Stimulated activated CD4-positive, alpha-beta T cell treated with anti-CD3 and anti-CD28 coated beads, TNF-alpha, amount 100 ng/mL, for 4 hours (primary cell): ENCODE measurements at regions not wholly inside any gene's neighbourhood (a gene's known extent, or its start where the extent isn't known, plus 50 kb on each side); places are given as distances from the start of the nearest gene placed in this dataset.

ENCODE experiments used
- DNase-seq, 3 experiments: peaks; one replicate each; pipeline ENCODE4 v3.0.0-alpha.2; 2020; ENCODE audit warnings: low read depth in 3 of 3

DNA sequence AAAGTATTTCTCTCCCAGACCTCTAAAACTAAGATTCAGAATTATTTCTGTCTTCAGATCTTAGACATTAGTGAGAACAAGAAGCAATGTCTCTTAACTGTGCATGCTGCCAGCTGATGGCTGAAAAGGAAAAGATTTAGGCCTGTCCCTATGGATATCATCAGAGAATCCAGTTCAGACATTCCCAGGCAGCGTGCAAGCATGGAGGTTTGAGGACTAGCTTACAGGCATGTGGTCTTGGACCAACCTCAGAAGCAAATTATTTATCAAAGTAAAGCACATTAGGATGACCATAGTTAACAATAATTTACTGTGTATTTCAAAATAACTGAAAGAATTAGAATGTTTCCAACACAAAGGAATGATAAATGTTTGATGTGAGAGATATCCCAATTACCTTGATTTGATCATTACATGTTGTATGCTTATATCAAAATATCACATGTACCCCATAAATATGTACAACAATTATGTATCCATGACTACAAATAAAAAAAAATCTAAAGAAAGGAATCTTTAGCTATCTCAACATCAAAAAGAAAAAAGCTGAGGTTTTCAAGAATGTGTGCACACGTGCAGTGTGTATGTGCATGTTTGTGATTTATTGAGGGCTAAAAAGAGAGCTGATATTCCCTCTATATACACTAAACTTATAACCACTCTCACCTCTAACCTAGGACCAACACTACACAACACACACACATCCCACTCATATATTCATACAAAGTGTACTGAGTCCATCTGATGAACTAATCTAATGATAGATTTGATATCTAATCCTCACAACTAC lies 108.9 kb upstream of the THBS1 start:
- DNase-seq: no peak

DNA sequence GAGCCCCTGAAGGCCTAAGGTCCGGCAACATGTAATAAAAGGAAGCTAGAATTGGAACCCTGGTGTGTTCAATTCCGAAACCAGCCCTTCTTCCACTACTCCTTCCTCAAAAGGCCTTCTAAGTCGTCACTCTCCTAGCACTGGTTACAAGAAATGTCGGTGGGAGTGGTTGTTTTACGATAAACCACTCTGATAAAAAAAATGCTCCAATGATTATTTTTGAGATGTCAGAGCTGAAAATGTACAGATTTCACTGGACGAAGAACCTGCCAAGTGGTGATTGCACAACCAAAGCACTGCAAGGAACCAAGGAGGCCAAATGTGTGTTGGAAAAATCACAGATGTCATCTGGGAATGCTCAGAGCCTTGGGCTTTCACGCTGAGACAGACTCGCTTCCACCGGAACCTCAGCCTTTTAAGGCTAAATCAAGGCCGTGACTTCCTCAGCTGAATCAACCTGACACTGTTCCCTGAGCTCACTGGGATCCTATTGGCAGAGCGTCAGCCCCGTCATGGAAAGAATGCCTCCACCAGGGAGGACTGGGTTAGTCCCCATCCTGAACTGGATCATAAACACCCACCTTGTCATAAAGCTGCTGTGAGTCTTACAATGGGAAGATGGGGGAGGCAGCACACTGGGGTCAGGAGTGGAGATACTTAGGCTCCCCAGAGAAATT lies 108.1 kb upstream of the THBS1 start:
- DNase-seq: no peak

DNA sequence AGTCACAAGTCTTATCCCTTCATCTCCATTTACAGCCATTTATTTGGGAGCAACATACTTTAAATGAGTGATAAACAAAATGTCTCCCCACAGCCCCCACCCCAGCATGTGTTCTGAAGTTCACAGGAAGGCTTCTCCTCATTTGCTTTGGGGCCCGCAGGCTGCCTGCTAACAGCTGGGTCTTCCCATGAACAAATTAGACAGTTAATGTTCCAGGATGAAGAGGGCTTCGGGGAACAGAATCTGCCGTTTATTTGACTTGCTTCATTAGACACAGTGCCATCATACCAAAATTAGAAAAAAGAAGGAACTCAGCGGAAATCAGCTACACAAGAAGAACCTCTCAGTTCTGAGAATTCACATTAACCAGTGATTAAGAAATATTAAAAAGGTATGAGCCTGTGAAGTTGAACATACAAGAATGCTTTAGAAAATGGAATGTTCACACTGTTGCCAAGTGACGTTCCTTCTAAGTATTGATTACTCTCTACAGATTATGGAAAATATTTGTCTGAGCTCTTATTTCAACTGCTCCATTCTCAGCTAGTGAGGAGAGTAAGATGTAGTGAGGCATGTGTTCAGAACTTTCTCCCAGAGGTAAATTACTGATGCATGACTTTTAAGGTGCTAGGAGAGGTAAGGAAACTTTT lies 107.5 kb upstream of the THBS1 start:
- no peak for DNase-seq

DNA sequence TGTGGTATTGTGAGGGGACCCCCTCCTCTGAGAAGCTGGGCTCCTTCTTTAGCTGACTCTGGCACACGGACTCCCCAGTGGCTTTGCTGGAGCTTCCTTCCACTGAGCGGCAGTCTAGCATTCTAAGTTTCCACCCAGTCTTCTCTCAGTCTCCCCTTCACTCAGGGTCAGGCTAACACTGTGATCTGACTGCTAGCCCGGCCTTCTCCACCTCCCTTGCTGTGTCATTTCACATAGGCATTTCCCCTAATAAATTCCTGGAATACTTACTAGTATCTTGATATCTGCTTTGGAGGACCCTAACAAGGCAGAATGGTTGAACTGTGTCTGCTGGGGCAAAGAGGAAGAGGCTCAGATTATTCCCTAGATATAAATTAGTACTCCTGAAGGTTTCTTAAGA lies 106.2 kb upstream of the THBS1 start:
- no peak for DNase-seq

DNA sequence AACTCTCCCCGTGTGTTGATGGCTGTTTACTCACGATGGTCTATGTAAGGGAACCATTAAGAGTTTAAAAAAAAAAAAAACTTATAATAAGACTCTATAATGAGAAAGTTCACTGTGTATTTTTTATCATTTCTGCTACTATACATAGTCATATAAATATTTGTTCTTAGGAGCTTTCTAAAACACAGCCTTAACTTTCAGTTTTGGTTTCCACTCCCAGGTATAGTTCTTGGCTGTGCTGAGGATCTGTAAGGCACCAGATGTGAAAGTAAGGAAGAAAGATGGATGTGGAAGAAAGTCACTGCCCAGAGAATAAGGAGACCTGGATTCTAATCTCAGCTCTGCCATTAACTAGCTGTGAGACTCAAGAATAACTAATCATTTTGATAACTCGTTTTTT lies 101.9 kb upstream of the THBS1 start:
- no peak for DNase-seq

DNA sequence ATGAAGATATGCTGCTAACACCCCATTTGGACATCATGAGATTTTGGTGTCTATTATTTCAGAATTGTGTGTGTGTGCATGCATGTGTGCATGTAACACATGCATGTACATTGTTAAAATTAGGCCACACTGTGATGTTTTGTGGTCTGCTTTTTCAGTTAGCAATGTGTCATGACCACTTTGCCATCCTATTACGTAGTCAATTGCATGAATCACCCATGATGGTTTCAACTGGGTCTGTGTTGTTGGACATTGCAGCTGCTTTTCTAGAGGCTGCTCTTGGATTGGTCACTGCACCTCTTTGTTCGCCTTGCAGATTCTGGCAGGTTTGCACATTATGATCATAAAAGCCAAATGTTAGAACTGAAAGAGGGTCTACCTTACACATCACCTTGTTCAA lies 101.0 kb upstream of the THBS1 start:
- no peak for DNase-seq

DNA sequence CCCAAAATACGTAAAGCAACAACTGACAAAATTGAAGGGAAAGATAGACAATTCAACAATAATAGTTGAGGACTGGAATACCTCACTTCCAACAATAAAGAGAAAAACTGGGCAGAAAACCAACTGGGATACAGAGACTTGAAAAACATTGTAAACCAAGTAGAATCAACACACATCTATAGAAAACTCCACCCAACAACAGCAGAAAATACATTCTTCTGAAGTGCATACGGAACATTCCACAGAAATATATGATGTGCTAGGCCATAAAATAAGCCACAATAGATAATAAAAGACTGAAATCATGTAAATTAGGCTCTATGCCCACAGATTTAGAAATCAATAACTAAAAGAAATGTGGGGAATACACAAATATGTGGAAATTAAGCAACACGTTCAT lies 98.4 kb upstream of the THBS1 start:
- no peak for DNase-seq

DNA sequence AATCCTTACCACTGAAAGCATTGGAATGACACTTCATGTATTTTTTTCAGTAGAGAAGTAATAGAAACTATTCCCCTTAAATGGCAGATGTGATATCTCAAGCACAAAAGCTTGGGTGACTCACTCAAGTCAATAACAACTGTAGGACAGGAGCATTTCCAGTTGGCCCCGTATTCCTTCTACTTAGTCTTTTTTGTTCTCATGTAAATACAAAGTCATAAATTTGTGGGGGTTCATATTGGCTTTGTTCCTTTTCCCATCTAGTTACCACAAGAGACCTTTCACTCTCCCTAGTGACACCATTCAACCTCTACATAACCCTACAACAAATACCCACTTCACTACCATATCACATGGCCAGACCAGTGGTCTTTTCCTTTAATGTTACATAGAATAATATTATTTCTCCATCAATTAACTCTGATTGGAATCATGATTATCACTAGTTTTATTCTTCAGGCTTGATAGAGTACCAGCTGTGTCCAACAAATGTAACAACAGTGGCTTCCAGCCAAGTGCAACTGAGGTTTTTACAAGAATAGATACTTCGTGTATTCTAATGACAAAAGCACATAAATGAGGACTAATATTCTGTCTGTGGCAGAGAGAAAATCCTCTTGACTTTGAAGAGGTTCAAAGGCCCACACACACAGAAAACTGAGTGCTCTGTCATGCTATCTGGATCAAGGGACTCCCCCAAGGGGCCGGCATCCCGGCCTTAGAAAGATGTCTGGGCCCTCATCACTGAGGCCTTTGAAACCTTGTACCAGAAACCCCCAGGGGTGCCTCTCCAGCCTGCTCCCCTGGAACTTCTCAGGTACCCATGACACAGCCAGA lies 94.0 kb upstream of the THBS1 start:
- DNase-seq: no peak

DNA sequence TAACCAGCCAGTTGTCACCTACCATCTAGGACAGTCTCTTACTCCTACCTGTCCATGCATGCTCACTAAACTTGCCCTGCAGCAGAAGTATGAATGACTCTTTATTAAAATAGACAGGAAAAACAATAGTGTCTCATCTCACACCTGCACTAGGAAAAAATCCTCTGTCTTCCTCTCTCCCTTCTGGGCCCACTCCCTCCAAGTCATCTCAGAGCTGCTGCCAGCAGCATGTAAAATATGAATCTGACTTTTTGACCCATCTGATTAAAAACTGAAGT lies 93.5 kb upstream of the THBS1 start:
- no peak for DNase-seq

DNA sequence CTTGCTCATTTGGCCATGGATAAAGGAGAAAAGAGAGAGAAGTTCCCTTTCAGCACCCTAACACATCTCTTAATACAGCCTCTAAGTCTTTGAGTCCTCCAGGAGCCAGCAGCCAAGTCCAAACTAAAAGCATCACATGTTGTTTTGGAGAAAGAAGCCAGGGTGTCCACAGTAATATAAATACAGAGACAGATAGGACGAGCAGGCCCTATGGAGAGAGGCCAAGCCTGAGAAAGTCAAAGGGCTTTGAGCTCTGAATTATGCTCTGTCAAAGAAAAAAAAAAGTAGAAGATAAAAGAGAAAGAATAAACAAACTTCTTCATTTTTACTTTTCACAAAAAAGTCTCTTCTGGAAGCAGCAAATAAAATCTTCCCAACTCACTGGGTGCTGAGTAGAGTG lies 92.4 kb upstream of the THBS1 start:
- DNase-seq: no peak

DNA sequence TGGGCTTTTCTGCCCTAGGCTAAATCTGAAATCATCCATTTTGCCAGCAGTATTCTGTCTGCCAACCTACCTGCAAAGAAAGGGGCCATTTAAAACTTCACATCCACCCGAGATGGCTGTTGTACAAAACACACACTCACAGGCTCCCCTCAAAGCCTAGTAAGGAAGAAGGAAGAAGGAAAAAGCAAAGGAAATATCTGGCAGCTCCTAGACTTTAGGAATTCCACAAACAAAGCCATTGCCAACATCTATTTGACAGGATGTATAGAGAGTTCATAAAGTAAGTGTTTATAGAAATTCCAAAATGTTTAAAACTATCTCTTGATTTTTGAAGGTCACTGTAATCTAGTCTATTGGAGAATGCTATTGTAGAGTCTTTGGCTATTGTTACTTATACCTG lies 91.9 kb upstream of the THBS1 start:
- DNase-seq: no peak

DNA sequence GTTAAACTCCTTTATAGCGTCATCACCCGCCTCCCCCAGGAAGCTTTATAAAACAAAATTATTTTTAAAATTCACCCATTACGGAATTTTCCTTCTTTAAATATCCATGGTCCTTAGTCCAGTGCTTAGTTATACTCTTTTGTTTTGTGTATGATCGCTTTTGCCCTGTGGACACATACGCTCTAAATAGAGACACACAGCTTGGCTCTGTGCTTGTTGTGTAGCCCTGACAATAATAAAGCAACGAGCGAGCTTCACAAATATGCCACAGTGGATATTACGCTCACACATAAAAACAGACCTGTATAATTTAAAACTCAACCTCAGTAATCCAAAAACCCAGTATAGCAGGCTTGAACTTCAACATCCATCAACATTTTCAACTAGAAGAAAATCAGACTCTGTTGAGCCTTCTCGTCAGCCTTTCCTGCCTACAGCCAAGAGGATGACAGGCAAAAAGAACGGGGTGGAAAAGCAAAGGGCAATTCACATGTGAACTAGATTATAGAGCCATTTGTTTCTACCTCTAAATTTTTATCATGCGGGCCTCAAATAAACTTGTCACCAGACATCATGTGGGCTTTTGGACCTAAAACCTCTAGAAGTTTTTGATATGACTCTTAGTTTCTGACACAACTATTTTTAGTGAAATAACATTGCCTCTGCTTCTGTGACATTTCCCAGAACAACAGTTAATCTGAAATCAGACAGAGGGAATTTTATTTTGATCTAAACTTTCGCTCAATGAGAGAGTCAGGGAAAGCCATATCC lies 89.6 kb upstream of the THBS1 start:
- DNase-seq: no peak

DNA sequence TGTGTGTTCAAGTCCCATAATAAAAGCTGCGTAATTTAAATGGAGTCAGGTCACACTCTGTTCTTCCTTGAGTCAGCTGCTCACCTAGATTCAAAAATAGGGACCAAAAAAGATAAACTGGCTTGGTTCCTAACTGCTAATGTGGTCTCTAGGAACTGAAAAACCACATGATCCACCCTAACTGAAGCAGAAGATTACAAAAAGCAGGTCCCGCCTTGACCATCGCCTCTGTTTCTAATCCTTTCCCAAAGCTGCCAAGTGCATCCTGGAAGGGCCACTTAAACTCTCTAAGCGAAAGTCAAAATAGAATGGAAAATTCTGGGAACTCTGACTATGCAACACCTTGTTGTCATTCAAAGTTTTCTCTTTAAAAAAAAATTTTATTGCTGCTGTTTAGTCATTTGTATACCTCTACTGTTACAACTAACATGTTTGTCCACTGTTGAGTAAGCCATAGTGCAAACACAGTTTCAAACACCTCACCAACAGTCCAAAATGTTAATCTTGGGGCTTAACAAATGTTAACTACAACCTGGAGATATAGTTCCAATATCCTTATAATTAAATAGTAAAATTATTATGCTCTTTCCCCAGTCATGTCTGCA lies 88.9 kb upstream of the THBS1 start:
- DNase-seq: no peak

DNA sequence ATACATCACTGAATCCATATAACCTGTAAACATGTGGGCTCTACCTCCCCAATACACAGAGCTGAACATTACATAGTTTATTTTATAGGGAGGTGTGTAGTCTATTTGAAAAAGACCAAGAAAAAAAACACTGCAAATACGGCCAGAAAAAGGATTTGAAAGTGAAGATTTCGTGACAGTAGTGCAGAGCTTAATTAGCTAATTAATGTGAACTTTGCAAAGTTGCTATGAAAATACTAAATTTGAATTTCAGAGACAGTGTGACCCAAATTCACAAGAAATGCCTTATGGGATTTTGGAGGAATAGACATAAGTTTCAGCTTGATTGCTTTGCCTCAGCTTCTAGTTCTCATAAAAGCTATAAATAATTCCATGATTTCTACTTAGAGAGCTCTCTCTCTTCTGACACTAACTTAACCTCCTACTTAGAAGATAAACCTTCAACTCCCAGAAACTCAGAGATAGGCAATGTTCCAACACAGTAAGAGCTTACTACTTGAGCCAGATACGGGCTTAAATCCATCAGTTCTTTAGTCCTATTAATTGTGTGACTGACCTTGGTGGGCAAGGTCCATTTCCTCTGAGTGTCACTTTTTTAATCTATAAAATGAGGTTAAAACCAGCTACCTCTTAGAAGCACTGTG lies 87.3 kb upstream of the THBS1 start:
- no peak for DNase-seq

DNA sequence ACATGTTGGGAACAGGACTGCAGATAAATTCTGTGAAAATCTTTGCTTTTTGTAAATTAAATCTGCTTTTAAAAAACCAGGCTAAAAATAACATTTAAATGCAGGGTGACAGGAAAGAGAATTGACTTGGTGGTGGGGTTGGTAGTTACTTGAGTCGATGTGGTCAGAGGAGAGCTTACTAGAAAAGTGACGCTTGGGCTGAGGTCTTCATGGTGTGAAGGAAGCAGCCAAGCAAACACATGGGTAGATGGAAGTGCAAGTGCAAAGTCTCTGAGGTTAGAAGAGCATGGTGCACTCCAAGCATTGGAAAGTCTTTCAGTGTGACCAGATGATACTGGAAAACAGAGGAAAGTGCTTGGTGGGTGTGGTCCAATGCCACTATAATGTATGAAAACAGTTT lies 86.4 kb upstream of the THBS1 start:
- DNase-seq: no peak

DNA sequence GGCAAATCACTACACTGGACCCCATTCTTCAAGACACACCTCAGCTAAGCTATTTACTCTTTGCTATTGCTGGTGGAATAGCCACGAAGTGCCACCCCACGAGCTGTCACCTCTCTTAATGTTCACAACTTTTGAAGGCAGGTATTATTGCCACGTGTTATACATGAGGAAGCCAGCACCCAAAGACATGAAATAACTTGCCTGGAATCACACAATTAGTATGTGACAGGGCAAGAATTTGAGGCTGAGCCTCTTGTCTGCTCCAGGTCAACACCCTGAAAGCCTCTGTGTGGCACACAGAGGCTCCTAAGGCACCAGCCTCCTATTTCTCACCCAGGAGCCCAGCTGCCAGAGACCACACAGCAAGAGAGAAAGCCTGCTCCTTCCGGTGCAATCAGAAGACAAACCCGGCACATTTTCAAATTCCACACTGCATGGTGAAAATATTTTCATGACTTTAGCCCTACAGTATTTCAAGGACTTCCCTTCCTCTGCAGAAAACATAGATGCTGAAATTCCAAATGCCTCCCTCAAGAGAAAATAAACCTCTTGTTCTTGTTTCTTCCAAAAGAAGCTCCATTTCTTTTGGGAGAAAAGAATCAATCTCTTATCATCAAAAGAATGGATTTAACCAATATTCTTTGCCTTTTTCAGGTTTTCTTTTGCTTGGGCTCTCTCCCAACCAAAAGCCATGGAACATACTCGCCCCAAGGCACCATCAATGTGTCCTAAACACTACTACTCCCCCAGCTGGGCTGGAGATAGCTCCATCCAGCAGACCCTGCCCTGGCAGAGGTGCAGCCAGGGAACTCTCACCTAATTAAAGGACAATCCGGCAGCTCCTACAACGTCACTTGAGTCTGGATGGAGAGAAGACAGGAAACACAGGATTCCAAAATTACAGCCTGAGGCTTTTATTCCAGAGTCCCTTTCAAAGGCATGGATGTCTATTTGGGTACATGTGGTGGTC lies 84.7 kb upstream of the THBS1 start:
- DNase-seq: no peak

DNA sequence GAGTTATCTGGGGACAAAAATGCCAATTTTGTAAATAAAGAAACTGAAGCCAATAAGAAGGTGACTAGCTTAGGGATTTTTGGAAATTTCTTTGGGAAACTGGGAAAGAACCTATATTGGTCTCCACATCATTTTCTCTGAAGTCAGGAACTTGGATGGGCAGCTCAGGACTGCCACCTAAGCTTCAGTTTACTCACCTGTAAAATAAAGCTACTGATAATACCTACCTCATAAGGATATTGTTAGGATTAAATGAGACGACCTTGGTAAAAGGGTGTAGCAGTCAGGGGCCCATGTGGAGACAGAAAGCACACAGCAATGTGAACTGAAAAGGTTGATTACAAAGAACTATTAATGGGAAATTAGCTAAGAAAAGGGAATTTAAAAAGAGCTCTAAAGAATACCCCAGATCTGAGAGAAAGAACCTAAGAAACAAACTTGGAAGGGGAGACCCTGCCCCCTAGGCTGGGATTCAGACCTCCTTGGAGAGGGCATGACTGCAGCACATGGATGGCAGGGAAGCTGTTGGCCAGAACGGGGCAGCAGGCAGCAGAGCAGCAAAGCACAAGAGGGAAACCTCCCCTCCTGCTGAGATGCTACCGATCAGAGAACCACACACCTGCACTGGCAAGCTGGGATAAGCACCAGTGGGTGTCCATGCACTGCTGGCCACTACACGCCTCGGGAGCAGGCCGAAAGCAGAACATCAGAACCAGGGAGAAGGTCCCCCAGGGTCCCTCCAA lies 83.7 kb upstream of the THBS1 start:
- no peak for DNase-seq

DNA sequence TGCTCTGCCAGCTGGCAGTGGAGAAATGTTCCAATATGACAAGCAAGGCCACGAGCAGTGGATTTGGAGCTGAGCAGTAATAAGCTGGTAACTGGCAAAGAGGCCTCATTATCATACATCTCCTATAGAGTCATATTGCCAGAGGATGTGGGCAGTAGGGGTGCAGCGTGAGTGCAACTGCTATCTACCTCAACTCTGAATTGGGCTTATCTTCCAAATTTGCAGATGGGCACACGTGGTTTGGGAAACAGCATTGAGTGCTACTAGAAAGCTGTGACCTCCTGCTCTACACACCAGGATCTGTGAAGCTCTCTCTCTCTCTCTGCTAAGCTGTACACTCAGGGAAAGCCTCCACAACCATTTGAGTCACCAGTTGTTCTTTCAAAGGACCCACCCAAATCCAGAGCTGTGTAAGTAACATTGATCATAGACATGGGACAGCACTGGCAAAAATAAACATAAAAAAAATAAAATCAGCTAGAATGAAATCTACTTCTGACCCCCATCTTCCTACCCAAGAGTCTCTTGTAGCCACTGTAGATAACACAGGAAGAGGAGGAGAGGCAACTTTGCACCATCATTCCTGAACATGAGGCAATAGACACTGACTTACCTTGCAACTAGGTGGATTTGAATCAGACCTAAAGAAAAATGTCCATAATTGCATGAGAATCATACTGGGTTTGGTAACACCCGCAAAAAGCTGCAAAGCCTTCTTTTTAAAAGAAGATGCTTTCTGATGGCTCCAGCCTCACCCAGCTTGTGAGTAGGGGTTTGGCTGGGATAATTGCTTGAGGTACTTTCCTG lies 82.9 kb upstream of the THBS1 start:
- DNase-seq: no peak
